Liver (tissue), 8 donors: ENCODE measurements at regions not wholly inside any gene's neighbourhood (a gene's known extent, or its start where the extent isn't known, plus 50 kb on each side); places are given as distances from the start of the nearest gene placed in this dataset.
"Not testable (repeated sequence)": the region's sequence is repeated elsewhere in the genome, so short reads cannot be mapped to it uniquely, and the experiment has no call there.

Source experiments
- DNase-seq: peaks from one replicate; pipeline ENCODE4 v3.0.0-alpha.2; 2017; ENCODE audit warnings: low spot score
- H3K27ac ChIP-seq, 2 donors: one replicate each; pipeline ENCODE4 v1.7.0; 2013; ENCODE audit warnings: inconsistent platforms in 2 of 2, low read length in 2 of 2, control low read depth in 1 of 2, low read depth in 1 of 2, mild to moderate bottlenecking in 1 of 2
- H3K27me3 ChIP-seq, 4 donors: one replicate each; pipeline versions ENCODE4 v1.6.1 to v1.7.0; 2013; ENCODE audit warnings: low read length in 3 of 4, inconsistent platforms in 1 of 4, mild to moderate bottlenecking in 1 of 4, moderate library complexity in 1 of 4; ENCODE audit not compliant: control insufficient read depth in 4 of 4, insufficient read depth in 4 of 4
- H3K36me3 ChIP-seq, 4 donors: one replicate each; pipeline versions ENCODE4 v1.6.1 to v1.7.0; 2013; ENCODE audit warnings: low read length in 3 of 4, mild to moderate bottlenecking in 3 of 4, low read depth in 1 of 4, moderate library complexity in 1 of 4; ENCODE audit not compliant: control insufficient read depth in 4 of 4, insufficient read depth in 3 of 4
- H3K4me1 ChIP-seq, 4 donors: one replicate each; pipeline versions ENCODE4 v1.6.1 to v1.7.0; 2013; ENCODE audit warnings: low read length in 3 of 4, mild to moderate bottlenecking in 3 of 4, moderate library complexity in 1 of 4; ENCODE audit not compliant: control insufficient read depth in 4 of 4, insufficient read depth in 4 of 4
- H3K4me3 ChIP-seq, 3 donors: one replicate each; pipeline versions ENCODE4 v1.6.1 to v1.7.0; 2013; ENCODE audit warnings: low read length in 3 of 3, control low read depth in 1 of 3, low read depth in 1 of 3, mild to moderate bottlenecking in 1 of 3
- H3K9ac ChIP-seq, 2 donors: one replicate each; pipeline ENCODE4 v1.7.0; 2013; ENCODE audit warnings: low read length in 2 of 2, mild to moderate bottlenecking in 2 of 2, moderate library complexity in 2 of 2, control low read depth in 1 of 2, low read depth in 1 of 2
- H3K9me3 ChIP-seq, 4 donors: one replicate each; pipeline versions ENCODE4 v1.6.1 to v1.7.0; 2013; ENCODE audit warnings: low read length in 3 of 4; ENCODE audit not compliant: control insufficient read depth in 4 of 4
- EGR1 ChIP-seq, 2 donors: IDR thresholded peaks; 2 replicates each; pipeline ENCODE4 v1.6.1; 2016 to 2018; ENCODE audit warnings: antibody characterized with exemption in 2 of 2, low read depth in 2 of 2
- FOXA1 ChIP-seq: IDR thresholded peaks from 2 replicates; pipeline ENCODE4 v1.6.1; 2016; ENCODE audit warnings: antibody characterized with exemption
- FOXA2 ChIP-seq: IDR thresholded peaks from 2 replicates; pipeline ENCODE4 v1.6.1; 2016; ENCODE audit warnings: antibody characterized with exemption
- GABPA ChIP-seq, 2 donors: IDR thresholded peaks in 1 of 2; conservative IDR thresholded peaks in 1 of 2; 2 replicates each; pipeline ENCODE4 v1.6.1; 2016; ENCODE audit warnings: antibody characterized with exemption in 2 of 2, mild to moderate bottlenecking in 1 of 2, moderate library complexity in 1 of 2
- HNF4A ChIP-seq, 2 donors: conservative IDR thresholded peaks; 2 replicates each; pipeline ENCODE4 v1.6.1; 2016; ENCODE audit warnings: antibody characterized with exemption in 2 of 2, mild to moderate bottlenecking in 2 of 2
- HNF4G ChIP-seq: IDR thresholded peaks from 2 replicates; pipeline ENCODE4 v1.6.1; 2016; ENCODE audit warnings: antibody characterized with exemption
- JUND ChIP-seq, 2 donors: IDR thresholded peaks; 2 replicates each; pipeline ENCODE4 v1.6.1; 2016; ENCODE audit warnings: antibody characterized with exemption in 2 of 2
- NR2F2 ChIP-seq: IDR thresholded peaks from 2 replicates; pipeline ENCODE4 v1.6.1; 2016; ENCODE audit warnings: antibody characterized with exemption
- RAD21 ChIP-seq, 2 donors: IDR thresholded peaks; 2 replicates each; pipeline ENCODE4 v1.6.1; 2016; ENCODE audit warnings: antibody characterized with exemption in 2 of 2, mild to moderate bottlenecking in 2 of 2
- RXRA ChIP-seq, 2 donors: IDR thresholded peaks; 2 replicates each; pipeline ENCODE4 v1.6.1; 2017 to 2018; ENCODE audit warnings: antibody characterized with exemption in 2 of 2, mild to moderate bottlenecking in 1 of 2
- SP1 ChIP-seq: IDR thresholded peaks from 2 replicates; pipeline ENCODE4 v1.6.1; 2018; ENCODE audit warnings: antibody characterized with exemption, mild to moderate bottlenecking
- TAF1 ChIP-seq: conservative IDR thresholded peaks from 2 replicates; pipeline ENCODE4 v1.6.1; 2016; ENCODE audit warnings: antibody characterized with exemption, mild to moderate bottlenecking
- YY1 ChIP-seq: IDR thresholded peaks from 2 replicates; pipeline ENCODE4 v1.6.1; 2016; ENCODE audit warnings: antibody characterized with exemption, mild to moderate bottlenecking
- WGBS: extraction: QIAGEN DNeasy Blood & Tissue Kit; methylation state at CpG from one replicate; pipeline ENCODE4 v1.1.7; 2013; 5-methylcytosine and 5-hydroxymethylcytosine counted together
- TF ChIP-seq, protein P1 (sequence below): fragments of 150-350 bp; IDR thresholded peaks from 2 replicates; pipeline ENCODE4 v1.5.1; 2017; ENCODE audit warnings: improper control_type of control experiment, low read depth, low read length; ENCODE audit not compliant: missing input control
- TF ChIP-seq, protein P2 (sequence below): IDR thresholded peaks from 2 replicates; pipeline ENCODE4 v1.6.1; 2016; ENCODE audit warnings: antibody characterized with exemption
- TF ChIP-seq, protein P3 (sequence below): IDR thresholded peaks from 2 replicates; pipeline ENCODE4 v1.6.1; 2016; ENCODE audit warnings: antibody characterized with exemption
- TF ChIP-seq, protein P4 (sequence below): IDR thresholded peaks from 2 replicates; pipeline ENCODE4 v1.6.1; 2016; ENCODE audit warnings: antibody characterized with exemption, mild to moderate bottlenecking
- TF ChIP-seq, protein P5 (sequence below): IDR thresholded peaks from 2 replicates; pipeline ENCODE4 v1.6.1; 2016; ENCODE audit warnings: antibody characterized with exemption
- donor health status: healthy.
- donor health status: healthy.
- donor health status: healthy.
- donor health status: healthy.
- donor health status: healthy.

DNA sequence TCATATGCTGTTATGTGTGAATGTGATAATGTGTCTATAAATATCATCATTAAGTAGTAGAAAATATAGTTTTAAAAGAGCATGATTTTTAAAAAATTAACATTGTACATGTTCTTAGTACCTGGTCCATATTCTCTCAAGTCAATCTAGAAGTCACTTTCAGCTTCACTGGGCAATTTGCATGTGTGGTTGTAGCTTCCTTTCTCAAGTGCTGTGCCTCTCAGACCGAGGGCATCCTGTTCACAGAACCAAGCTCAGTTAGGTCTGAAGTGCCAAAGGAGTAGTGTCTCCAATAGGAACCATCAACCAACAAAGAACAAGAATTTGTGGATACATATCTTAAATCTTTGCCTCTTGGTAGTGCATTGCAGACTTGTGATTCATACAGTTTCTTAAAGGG lies 541.8 kb upstream of the SLC10A2 start:
- H3K4me1 ChIP-seq: no peaks in the 10 kb centered on the region
- WGBS: 62% methylated on average over 1 of the region's 1 CpG
- no peak overlapping the region for H3K4me3 ChIP-seq
- no peak overlapping the region for H3K9ac ChIP-seq
- no peaks in the 10 kb centered on the region for H3K9me3 ChIP-seq
- H3K27ac ChIP-seq: no peak overlapping the region
- TF ChIP-seq, protein P1, sequence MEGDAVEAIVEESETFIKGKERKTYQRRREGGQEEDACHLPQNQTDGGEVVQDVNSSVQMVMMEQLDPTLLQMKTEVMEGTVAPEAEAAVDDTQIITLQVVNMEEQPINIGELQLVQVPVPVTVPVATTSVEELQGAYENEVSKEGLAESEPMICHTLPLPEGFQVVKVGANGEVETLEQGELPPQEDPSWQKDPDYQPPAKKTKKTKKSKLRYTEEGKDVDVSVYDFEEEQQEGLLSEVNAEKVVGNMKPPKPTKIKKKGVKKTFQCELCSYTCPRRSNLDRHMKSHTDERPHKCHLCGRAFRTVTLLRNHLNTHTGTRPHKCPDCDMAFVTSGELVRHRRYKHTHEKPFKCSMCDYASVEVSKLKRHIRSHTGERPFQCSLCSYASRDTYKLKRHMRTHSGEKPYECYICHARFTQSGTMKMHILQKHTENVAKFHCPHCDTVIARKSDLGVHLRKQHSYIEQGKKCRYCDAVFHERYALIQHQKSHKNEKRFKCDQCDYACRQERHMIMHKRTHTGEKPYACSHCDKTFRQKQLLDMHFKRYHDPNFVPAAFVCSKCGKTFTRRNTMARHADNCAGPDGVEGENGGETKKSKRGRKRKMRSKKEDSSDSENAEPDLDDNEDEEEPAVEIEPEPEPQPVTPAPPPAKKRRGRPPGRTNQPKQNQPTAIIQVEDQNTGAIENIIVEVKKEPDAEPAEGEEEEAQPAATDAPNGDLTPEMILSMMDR: no peak
- TF ChIP-seq TAF1 (no peak), FOXA2 (no peak), NR2F2 (no peak), RAD21 (IDR thresholded peaks at IDR 0.05) (no peak), SP1 (no peak), FOXA1 (no peak), HNF4G (no peak), GABPA (IDR thresholded peaks at IDR 0.05 in 1 of 2, conservative IDR thresholded peaks at IDR 0.05 in 1 of 2) (no peak), JUND (IDR thresholded peaks at IDR 0.05) (no peak), EGR1 (IDR thresholded peaks at IDR 0.05; ENCODE audit: low read depth in 2 of 2) (no peak), RXRA (IDR thresholded peaks at IDR 0.05) (no peak)
- TF ChIP-seq, protein P2, sequence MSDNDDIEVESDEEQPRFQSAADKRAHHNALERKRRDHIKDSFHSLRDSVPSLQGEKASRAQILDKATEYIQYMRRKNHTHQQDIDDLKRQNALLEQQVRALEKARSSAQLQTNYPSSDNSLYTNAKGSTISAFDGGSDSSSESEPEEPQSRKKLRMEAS: no peak
- TF ChIP-seq, protein P3, sequence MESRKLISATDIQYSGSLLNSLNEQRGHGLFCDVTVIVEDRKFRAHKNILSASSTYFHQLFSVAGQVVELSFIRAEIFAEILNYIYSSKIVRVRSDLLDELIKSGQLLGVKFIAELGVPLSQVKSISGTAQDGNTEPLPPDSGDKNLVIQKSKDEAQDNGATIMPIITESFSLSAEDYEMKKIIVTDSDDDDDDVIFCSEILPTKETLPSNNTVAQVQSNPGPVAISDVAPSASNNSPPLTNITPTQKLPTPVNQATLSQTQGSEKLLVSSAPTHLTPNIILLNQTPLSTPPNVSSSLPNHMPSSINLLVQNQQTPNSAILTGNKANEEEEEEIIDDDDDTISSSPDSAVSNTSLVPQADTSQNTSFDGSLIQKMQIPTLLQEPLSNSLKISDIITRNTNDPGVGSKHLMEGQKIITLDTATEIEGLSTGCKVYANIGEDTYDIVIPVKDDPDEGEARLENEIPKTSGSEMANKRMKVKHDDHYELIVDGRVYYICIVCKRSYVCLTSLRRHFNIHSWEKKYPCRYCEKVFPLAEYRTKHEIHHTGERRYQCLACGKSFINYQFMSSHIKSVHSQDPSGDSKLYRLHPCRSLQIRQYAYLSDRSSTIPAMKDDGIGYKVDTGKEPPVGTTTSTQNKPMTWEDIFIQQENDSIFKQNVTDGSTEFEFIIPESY: no peak
- TF ChIP-seq, protein P4, sequence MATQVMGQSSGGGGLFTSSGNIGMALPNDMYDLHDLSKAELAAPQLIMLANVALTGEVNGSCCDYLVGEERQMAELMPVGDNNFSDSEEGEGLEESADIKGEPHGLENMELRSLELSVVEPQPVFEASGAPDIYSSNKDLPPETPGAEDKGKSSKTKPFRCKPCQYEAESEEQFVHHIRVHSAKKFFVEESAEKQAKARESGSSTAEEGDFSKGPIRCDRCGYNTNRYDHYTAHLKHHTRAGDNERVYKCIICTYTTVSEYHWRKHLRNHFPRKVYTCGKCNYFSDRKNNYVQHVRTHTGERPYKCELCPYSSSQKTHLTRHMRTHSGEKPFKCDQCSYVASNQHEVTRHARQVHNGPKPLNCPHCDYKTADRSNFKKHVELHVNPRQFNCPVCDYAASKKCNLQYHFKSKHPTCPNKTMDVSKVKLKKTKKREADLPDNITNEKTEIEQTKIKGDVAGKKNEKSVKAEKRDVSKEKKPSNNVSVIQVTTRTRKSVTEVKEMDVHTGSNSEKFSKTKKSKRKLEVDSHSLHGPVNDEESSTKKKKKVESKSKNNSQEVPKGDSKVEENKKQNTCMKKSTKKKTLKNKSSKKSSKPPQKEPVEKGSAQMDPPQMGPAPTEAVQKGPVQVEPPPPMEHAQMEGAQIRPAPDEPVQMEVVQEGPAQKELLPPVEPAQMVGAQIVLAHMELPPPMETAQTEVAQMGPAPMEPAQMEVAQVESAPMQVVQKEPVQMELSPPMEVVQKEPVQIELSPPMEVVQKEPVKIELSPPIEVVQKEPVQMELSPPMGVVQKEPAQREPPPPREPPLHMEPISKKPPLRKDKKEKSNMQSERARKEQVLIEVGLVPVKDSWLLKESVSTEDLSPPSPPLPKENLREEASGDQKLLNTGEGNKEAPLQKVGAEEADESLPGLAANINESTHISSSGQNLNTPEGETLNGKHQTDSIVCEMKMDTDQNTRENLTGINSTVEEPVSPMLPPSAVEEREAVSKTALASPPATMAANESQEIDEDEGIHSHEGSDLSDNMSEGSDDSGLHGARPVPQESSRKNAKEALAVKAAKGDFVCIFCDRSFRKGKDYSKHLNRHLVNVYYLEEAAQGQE: no peak
- H3K27me3 ChIP-seq: no peaks in the 10 kb centered on the region
- H3K36me3 ChIP-seq: no peaks in the 10 kb centered on the region
- no peak for DNase-seq

DNA sequence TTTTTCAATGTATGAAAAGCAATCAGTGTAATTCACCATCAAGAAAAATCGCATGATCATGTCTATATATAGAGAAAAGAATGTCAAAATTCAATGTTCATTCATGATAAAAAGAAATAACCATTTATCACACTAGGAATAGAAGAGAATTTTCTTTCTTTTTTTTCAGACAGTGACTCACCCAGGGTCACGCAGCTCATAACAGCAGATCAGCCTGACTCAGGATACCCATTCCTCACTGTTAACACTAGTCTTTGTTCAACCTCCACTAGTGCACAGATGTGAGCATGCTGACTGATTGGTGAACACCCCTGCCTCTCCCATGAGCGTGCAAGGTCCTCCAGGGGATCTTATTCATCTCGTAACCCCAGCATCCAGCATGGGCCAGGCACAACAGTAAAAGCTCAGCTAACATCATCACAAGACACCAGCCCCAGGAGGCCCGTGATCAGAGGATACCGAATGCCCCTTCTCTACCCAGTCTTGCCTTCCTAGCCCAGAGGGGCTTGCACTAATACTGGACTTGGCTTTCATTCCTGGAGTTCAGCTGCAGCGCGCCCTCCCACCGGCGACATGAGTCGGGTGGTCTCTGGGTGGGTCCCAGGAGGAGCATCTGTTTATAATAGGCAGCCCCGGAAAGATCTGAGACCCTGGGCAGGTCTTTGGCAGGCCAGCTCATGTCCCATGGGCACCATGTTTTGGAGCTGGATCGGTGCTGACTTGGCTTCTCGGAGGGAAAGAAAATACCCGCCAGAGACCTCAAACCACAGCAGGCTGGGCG lies 539.5 kb upstream of the SLC10A2 start:
- no peaks in the 10 kb centered on the region for H3K9me3 ChIP-seq
- H3K4me1 ChIP-seq: no peaks in the 10 kb centered on the region
- H3K9ac ChIP-seq: no peak overlapping the region
- H3K27ac ChIP-seq: no peak overlapping the region
- no peaks in the 10 kb centered on the region for H3K27me3 ChIP-seq
- no peak overlapping the region for H3K4me3 ChIP-seq
- TF ChIP-seq RXRA (IDR thresholded peaks at IDR 0.05) (no peak), YY1 (no peak), EGR1 (IDR thresholded peaks at IDR 0.05; ENCODE audit: low read depth in 2 of 2) (no peak), JUND (IDR thresholded peaks at IDR 0.05) (no peak), FOXA1 (no peak), HNF4A (conservative IDR thresholded peaks at IDR 0.05) (no peak), SP1 (no peak), RAD21 (IDR thresholded peaks at IDR 0.05) (no peak), GABPA (IDR thresholded peaks at IDR 0.05 in 1 of 2, conservative IDR thresholded peaks at IDR 0.05 in 1 of 2) (no peak)
- TF ChIP-seq, protein P5, sequence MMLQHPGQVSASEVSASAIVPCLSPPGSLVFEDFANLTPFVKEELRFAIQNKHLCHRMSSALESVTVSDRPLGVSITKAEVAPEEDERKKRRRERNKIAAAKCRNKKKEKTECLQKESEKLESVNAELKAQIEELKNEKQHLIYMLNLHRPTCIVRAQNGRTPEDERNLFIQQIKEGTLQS: no peak
- TF ChIP-seq, protein P1: no peak
- no peak for DNase-seq
- H3K36me3 ChIP-seq: no peaks in the 10 kb centered on the region
- WGBS: 93% methylated on average over 16 of the region's 16 CpGs

DNA sequence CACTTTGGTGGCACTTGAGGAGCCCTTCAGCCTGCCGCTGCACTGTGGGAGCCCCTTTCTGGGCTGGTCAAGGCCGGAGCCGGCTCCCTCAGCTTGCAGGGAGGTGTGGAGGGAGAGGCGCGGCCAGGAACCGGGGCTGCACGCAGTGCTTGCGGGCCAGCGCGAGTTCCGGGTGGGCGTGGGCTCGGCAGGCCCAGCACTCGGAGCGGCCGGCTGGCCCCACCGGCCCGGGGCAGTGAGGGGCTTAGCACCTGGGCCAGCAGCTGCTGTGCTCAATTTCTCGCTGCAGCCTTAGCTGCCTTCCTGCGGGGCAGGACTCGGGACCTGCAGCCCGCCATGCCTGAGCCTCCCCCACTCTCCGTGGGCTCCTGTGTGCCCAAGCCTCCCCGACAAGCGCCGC lies 533.7 kb upstream of the SLC10A2 start:
- not testable (repeated sequence) for H3K27ac ChIP-seq, H3K9me3 ChIP-seq, H3K4me1 ChIP-seq, H3K9ac ChIP-seq, DNase-seq, H3K36me3 ChIP-seq, H3K27me3 ChIP-seq, H3K4me3 ChIP-seq
- 92% methylated on average over 26 of the region's 26 CpGs for WGBS
